Stimulated activated CD4-positive, alpha-beta T cell treated with anti-CD3 and anti-CD28 coated beads, Interleukin-4, amount 100 ng/mL, for 24 hours (primary cell): ENCODE measurements at regions not wholly inside any gene's neighbourhood (a gene's known extent, or its start where the extent isn't known, plus 50 kb on each side); places are given as distances from the start of the nearest gene placed in this dataset.

Source experiments
- DNase-seq: peaks from one replicate; pipeline ENCODE4 v3.0.0-alpha.2; 2020

- DNase-seq = no peak
Measured at GRCh38 chr14:71695611-71696350, 236.4 kb upstream of the RGS6 start.

DNA sequence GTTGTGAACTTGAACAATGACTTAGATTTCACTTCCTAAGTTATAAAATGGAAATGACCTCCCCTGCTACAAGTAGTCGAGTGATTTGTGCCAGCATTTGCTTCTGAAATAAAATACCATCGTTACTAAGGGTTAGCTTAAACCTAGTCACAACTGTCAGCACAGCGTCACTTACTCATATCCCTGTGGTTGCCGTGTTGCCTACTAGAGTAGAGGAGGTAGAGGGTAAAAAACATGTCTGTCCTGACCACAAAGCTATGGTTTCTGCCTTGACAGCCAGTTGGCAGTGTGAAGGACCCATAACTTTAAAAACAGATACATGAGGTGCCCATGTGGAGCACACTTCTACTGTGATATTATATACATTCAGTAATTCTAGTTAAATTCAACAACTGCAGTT, 234.2 kb upstream of the RGS6 start:
- no peak for DNase-seq

DNA sequence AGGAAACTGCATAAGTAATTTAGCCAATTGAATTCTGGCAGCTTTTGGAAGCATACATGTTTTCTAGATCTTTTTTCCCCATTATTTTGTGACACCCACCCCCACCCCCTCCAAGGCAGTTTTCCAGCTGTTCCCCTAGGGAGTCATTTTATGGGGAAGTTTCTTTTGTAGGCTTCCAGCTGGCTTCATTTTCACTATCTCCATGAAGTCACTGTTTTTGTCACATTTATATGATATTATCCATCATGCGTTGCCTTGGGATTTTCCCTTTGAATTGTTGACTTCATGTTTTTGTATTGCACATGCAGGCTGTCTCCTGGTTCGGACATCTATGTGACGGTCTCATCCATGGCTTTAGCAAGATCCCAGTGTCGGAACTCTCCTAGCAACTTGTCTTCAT, 233.6 kb upstream of the RGS6 start:
- no peak for DNase-seq

GRCh38 chr14:71701990-71702389, 230.2 kb upstream of the RGS6 start:
- no peak for DNase-seq

DNA sequence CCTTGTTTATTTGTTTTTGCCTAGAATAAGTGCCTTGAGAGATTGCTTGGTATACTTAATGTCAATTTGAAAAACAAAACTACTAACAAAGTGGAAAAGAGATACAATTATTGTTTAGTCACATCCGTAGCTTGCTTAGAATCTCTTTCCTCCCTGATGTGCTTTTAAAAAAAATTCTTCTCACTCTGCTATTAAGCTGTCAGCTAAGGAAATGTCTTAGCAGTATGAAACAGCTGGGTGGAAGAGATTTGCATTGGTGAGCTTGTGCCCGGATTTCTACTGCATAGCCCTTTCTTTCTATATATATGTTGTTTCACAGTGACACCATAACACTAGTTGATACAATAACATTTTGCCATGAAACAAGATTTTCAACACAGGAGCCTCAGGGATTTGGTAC, 229.4 kb upstream of the RGS6 start:
- DNase-seq = no peak

DNA sequence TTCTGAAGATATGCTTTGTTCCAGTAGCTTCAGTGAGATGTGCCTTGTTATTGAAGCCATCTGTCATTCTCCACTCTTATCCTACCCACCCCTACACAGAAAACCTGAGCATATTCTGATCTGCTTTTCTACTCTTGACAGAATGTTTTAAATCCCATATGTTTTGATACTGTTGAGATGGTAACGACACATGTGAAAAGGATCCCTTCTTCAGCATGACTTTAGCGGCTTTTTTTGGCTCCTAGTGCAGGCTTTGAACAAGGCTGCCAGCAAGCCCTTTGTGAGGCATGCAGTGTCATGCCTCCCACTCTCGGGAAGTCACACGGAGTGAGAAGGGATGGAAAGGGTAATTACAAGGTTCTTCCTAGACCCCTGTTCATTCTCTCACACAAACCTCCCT, 228.8 kb upstream of the RGS6 start:
- DNase-seq = no peak

- DNase-seq = no peak
Measured at GRCh38 chr14:71704210-71704609, 228.0 kb upstream of the RGS6 start.

- no peak for DNase-seq
Measured at GRCh38 chr14:71705460-71705859, 226.8 kb upstream of the RGS6 start.

DNA sequence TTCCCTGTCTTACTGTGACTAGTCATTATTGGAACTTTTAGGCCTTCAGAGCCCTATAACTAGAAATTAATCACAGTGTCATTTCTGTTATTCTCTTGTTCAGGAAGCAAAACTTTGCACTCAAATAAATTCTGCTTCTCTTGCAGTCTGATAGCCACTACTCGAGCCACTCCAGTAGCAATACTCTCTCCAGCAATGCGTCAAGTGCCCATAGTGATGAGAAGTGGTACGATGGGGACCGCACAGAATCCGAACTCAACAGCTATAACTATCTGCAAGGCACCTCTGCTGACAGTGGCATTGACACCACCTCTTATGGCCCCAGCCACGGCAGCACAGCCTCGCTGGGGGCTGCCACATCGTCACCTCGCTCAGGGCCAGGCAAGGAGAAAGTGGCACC, 223.2 kb upstream of the RGS6 start:
- DNase-seq = no peak

- DNase-seq = no peak
Measured at GRCh38 chr14:71709987-71710386, 222.2 kb upstream of the RGS6 start.

DNA sequence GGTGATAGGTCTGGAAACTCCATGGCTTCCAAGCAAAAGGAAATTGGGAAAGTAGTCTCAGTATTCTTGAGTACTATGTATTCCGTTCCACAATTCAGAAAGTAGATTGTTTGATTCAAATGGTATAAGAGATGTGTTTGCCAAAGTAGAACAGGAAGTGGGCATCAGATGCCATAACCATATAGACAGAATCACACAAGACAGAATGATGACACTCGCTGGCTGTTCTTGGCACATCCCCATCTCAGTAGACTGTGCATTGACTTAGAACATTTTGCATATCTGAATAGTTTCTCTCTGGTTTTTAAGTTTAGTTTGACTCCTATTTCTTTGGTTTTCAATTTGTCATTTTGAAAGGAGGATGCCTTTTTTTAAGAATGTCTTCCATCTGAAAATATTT, 221.1 kb upstream of the RGS6 start:
- no peak for DNase-seq

GRCh38 chr14:71711619-71712018, 220.6 kb upstream of the RGS6 start:
- DNase-seq = no peak

DNA sequence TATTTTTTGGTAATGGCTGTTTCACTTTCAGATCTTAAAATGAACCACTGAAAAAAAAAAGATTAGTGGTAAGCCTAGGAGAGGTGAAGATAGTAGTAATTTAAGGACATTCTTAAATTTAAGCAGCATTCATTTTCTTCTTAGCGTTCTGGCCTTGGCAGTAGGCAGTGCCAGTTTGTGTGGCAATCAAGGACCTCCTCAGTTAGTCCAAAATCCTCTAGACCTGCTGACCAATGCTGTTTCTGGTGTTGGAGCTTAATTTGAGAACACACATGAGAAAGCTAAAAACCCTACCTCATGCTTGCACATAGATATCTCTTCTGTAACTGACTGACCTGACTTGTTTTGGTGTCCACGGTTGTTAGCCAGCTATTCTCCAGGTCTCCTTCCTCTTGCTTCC, 219.8 kb upstream of the RGS6 start:
- DNase-seq = no peak

GRCh38 chr14:71713016-71713415, 219.2 kb upstream of the RGS6 start:
- no peak for DNase-seq

DNA sequence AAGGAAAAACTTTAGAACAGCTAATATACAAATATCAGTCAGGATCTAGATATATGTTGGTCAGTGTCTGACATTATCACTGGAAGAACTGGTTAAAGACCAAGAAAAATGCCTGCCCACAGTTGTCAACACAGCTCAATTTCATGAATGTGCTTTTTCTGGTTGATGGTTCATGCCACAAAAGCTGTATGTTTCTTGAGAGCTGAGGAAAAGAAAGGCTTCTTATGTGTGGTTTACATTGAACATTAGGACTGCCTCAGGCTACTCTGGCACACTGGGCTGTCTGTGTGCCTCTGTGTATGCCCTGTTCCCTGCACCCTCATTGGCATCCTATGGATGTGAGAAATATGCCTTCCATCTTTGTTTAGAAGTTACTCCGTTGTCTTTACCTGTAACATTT, 218.8 kb upstream of the RGS6 start:
- no peak for DNase-seq

GRCh38 chr14:71714225-71714624, 218.0 kb upstream of the RGS6 start:
- DNase-seq = no peak

- DNase-seq = no peak
Measured at GRCh38 chr14:71716041-71716772, 216.0 kb upstream of the RGS6 start.

- DNase-seq = no peak
Measured at GRCh38 chr14:71720978-71721624, 211.1 kb upstream of the RGS6 start.

GRCh38 chr14:71721791-71722190, 210.4 kb upstream of the RGS6 start:
- no peak for DNase-seq

DNA sequence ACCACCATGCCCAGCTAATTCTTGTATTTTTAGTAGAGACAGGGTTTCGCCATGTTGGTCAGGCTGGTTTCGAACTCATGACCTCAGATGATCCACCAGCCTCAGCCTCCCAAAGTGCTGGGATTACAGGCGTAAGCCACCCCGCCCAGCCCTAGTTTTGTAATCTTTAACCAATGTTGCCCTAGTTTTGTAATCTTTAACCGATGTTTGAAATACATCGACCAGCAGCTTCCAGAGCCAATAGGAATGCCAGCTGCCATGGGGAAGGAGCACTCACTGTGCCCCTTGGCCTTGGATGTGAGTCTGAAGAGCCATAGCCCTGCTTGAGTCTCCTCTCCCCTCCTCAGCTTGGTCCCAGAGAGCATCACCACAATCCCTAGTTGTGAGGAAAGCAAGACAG, 209.3 kb upstream of the RGS6 start:
- no peak for DNase-seq

DNA sequence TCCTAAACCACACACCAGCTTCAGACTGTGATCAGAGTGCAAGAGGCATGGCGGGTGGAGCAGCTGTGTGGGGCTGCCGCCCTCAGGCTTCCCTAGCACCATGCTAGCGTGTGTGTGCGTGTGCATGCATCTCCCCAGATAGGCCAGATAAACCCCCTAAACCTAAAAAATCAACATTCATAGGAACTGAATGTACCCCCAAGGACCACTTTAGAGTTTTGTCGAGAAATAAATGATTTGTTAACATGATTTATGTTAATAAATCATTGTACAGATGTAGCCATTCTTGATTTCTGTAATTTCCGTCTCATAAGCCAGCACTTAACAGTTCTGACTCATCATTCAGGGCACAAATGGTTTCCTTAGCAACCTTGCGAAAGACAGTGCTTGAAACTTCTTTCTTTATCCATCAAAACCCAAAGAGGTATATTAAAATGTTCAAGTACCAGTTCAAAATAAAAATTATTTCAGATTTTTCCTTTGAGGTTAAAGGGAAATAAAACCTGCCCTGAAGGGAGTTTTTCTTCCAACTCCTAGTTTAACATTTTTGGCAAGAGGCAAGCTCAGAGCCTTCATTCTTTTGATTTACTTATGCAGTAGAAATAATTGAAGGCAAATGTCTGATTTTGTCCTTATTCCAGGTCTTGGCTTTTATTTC, 206.2 kb upstream of the RGS6 start:
- DNase-seq = no peak

DNA sequence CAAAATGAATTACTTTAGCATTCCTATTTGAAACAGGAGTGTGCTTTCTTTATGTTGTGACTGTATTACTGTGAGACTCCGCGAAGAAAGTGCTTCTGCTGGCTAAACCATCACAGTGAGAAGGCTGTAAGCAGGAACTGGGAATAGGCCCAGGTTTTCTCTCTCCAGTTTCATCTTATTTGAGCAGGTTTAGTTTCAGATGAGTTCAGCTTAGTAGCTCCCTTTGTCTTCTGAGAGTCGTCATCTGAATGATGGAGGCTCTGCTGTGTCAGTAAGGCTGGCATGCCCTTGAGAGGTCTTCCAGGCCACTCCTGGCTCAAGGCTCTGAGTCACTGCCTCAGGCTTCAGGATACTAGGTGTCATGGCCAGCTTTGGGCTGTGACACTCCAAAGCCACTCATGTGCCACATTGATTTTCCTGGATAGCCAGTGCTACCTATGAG, 205.6 kb upstream of the RGS6 start:
- DNase-seq = no peak

DNA sequence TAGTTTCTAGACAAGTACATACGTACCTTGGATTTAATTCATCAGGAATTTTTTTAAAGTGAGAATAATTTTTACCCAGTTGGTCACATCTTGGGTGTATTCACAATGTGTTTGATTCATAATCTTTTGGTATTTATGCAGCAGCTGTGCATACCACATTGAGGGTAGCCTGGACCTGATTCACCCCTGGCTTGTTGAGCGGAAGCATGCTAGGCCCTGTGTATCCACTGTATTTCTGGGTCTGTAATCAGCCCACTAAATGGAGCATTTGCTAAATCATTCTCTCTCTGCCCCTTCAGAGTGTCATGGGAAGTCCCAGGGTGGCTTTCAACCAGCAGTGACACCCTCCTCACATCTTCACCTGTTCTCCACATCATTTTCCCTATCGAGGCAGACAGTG, 203.8 kb upstream of the RGS6 start:
- no peak for DNase-seq

- DNase-seq = no peak
Measured at GRCh38 chr14:71729596-71729995, 202.6 kb upstream of the RGS6 start.
